8988T (cell line): ENCODE measurements at regions not wholly inside any gene's neighbourhood (a gene's known extent, or its start where the extent isn't known, plus 50 kb on each side); places are given as distances from the start of the nearest gene placed in this dataset.

ENCODE experiments used
- DNase-seq: peaks from one replicate; pipeline ENCODE4 v3.0.0; 2011

- no peak for DNase-seq
Measured at GRCh38 chr1:55586771-55587170, 371.6 kb upstream of the USP24 start.

GRCh38 chr1:55585402-55585792 lies 370.2 kb upstream of the USP24 start:
- DNase-seq = no peak

GRCh38 chr1:55584526-55585401 lies 369.6 kb upstream of the USP24 start:
- DNase-seq = no peak

GRCh38 chr1:55582084-55582483 lies 366.9 kb upstream of the USP24 start:
- DNase-seq = no peak

- DNase-seq = no peak
Measured at GRCh38 chr1:55580845-55581332, 365.7 kb upstream of the USP24 start.

- no peak for DNase-seq
Measured at GRCh38 chr1:55579332-55580001, 364.3 kb upstream of the USP24 start.

GRCh38 chr1:55578646-55579045 lies 363.5 kb upstream of the USP24 start:
- DNase-seq = no peak

- DNase-seq = no peak
Measured at GRCh38 chr1:55575571-55576279, 360.6 kb upstream of the USP24 start.

GRCh38 chr1:55574691-55575225 lies 359.6 kb upstream of the USP24 start:
- no peak for DNase-seq

- DNase-seq = no peak
Measured at GRCh38 chr1:55572878-55573734, 357.9 kb upstream of the USP24 start.

- no peak for DNase-seq
Measured at GRCh38 chr1:55571767-55572166, 356.6 kb upstream of the USP24 start.

- no peak for DNase-seq
Measured at GRCh38 chr1:55569417-55569816, 354.3 kb upstream of the USP24 start.

GRCh38 chr1:55568732-55569131 lies 353.6 kb upstream of the USP24 start:
- no peak for DNase-seq

- DNase-seq = no peak
Measured at GRCh38 chr1:55560266-55560665, 345.1 kb upstream of the USP24 start.

- DNase-seq = no peak
Measured at GRCh38 chr1:55559842-55560241, 344.7 kb upstream of the USP24 start.

- no peak for DNase-seq
Measured at GRCh38 chr1:55559161-55559611, 344.0 kb upstream of the USP24 start.

- no peak for DNase-seq
Measured at GRCh38 chr1:55558515-55558914, 343.4 kb upstream of the USP24 start.

GRCh38 chr1:55555956-55556725 lies 341.0 kb upstream of the USP24 start:
- no peak for DNase-seq

GRCh38 chr1:55554611-55555010 lies 339.4 kb upstream of the USP24 start:
- DNase-seq = no peak

- DNase-seq = no peak
Measured at GRCh38 chr1:55552636-55553035, 337.5 kb upstream of the USP24 start.

GRCh38 chr1:55547405-55547804 lies 332.2 kb upstream of the USP24 start:
- no peak for DNase-seq
